Panc1 (cell line): ENCODE measurements at regions not wholly inside any gene's neighbourhood (a gene's known extent, or its start where the extent isn't known, plus 50 kb on each side); places are given as distances from the start of the nearest gene placed in this dataset.

Experiments used
- POLR2AphosphoS5 ChIP-seq: IDR thresholded peaks from 2 replicates; pipeline ENCODE4 v1.6.1; 2012; ENCODE audit warnings: mild to moderate bottlenecking, low read depth, low read length, moderate library complexity
- TCF7L2 ChIP-seq: IDR thresholded peaks from 2 replicates; pipeline ENCODE4 v1.6.1; 2011; ENCODE audit warnings: mild to moderate bottlenecking, low read depth, low read length, inconsistent platforms
- TF ChIP-seq, protein P1 (sequence below): fragments of 450-650 bp; IDR thresholded peaks from 2 replicates; pipeline ENCODE4 v1.5.1; 2017; ENCODE audit warnings: mild to moderate bottlenecking

DNA sequence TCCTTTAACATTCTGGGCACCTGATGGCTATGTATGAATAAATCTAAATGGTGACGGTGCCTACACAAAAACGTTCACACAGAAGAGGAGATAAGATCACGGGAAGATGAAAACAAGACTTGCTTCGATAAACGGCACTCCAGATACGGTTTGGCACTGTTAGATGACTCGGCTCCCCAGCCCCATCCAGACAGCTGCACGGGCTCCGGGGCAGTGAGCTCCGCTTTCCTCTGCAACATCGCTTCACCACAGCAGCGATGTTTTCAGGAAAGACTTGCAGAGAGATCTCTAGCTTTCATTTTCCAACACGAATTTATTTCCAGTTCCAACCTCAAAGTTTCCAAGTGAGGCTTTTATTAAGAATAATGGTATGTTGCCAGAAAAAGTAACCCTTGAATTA, 132.1 kb downstream of the KLF6 start:
- TF ChIP-seq, protein P1, sequence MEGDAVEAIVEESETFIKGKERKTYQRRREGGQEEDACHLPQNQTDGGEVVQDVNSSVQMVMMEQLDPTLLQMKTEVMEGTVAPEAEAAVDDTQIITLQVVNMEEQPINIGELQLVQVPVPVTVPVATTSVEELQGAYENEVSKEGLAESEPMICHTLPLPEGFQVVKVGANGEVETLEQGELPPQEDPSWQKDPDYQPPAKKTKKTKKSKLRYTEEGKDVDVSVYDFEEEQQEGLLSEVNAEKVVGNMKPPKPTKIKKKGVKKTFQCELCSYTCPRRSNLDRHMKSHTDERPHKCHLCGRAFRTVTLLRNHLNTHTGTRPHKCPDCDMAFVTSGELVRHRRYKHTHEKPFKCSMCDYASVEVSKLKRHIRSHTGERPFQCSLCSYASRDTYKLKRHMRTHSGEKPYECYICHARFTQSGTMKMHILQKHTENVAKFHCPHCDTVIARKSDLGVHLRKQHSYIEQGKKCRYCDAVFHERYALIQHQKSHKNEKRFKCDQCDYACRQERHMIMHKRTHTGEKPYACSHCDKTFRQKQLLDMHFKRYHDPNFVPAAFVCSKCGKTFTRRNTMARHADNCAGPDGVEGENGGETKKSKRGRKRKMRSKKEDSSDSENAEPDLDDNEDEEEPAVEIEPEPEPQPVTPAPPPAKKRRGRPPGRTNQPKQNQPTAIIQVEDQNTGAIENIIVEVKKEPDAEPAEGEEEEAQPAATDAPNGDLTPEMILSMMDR = no peak
- TF ChIP-seq POLR2AphosphoS5 (no peak), TCF7L2 (no peak)
